Loucy (cell line): ENCODE measurements at regions not wholly inside any gene's neighbourhood (a gene's known extent, or its start where the extent isn't known, plus 50 kb on each side); places are given as distances from the start of the nearest gene placed in this dataset.
"Not testable (repeated sequence)": the region's sequence is repeated elsewhere in the genome, so short reads cannot be mapped to it uniquely, and the experiment has no call there.

ENCODE experiments used
- H2AFZ ChIP-seq: fragments of 200-600 bp; sonication (generic); 2 replicates; pipeline ENCODE4 v1.6.0; 2016; ENCODE audit warnings: antibody characterized with exemption, mild to moderate bottlenecking, low read length, moderate library complexity
- H3F3A ChIP-seq: fragments of 200-600 bp; 2 replicates; pipeline ENCODE4 v1.6.0; 2016; ENCODE audit warnings: antibody characterized with exemption, low read depth, mild to moderate bottlenecking
- H3K27me3 ChIP-seq: fragments of 200-600 bp; sonication (generic); 2 replicates; pipeline ENCODE4 v1.6.1; 2014; ENCODE audit warnings: low read length, mild to moderate bottlenecking; ENCODE audit not compliant: insufficient read depth, poor library complexity, severe bottlenecking
- H3K36me3 ChIP-seq: fragments of 200-600 bp; sonication (generic); 2 replicates; pipeline ENCODE4 v1.6.1; 2016; ENCODE audit warnings: low read length; ENCODE audit not compliant: insufficient read depth
- H3K4me1 ChIP-seq: fragments of 200-600 bp; sonication (generic); 2 replicates; pipeline ENCODE4 v1.5.1; 2014; ENCODE audit warnings: low read length, mild to moderate bottlenecking; ENCODE audit not compliant: insufficient read depth, poor library complexity, severe bottlenecking
- H3K4me2 ChIP-seq: fragments of 200-600 bp; sonication (generic); 2 replicates; pipeline ENCODE4 v1.6.0; 2014; ENCODE audit warnings: antibody characterized with exemption, low read length, low read depth, mild to moderate bottlenecking; ENCODE audit not compliant: poor library complexity, severe bottlenecking
- H3K4me3 ChIP-seq: fragments of 200-600 bp; sonication (generic); 2 replicates; pipeline ENCODE4 v1.5.1; 2014; ENCODE audit warnings: low read length, mild to moderate bottlenecking, mixed read lengths; ENCODE audit not compliant: poor library complexity, severe bottlenecking
- H3K79me2 ChIP-seq: fragments of 200-600 bp; sonication (generic); 2 replicates; pipeline ENCODE4 v1.6.1; 2014; ENCODE audit warnings: low read length; ENCODE audit not compliant: insufficient read depth
- H3K9ac ChIP-seq: fragments of 200-600 bp; sonication (generic); 2 replicates; pipeline ENCODE4 v1.6.0; 2014; ENCODE audit warnings: mild to moderate bottlenecking, low read depth, low read length, moderate library complexity; ENCODE audit not compliant: poor library complexity, severe bottlenecking
- H3K9me2 ChIP-seq: fragments of 200-600 bp; sonication (generic); replicated peaks from 2 replicates; pipeline ENCODE4 v1.6.1; 2016; ENCODE audit warnings: low read depth, low read length, mixed read lengths
- H3K9me3 ChIP-seq: fragments of 200-600 bp; sonication (generic); 2 replicates; pipeline ENCODE4 v1.6.1; 2014; ENCODE audit warnings: mild to moderate bottlenecking, antibody characterized with exemption, low read length, low read depth; ENCODE audit not compliant: insufficient read depth
- H4K20me1 ChIP-seq: fragments of 200-600 bp; sonication (generic); 2 replicates; pipeline ENCODE4 v1.6.0; 2014; ENCODE audit warnings: antibody characterized with exemption, low read length, mild to moderate bottlenecking; ENCODE audit not compliant: insufficient read depth, poor library complexity, severe bottlenecking

DNA sequence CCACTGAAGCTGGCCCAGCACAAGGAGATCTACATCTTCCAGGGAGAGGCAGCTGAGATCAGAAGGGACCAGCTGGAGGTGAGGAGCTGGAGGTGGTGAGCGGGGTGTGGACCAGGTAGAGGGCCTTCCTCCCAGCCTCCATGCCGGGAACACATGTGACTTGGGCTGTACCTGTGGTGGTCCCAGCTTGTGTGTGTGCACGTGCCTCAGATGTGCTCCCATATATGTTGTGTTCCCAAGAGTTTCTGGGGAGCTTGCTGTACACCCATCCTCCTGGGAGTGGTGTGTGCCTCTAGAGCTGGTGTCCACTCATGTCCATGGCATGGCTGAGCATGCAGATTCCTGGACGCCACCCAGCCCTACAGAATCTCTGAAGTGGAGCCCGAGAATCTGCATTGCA lies 183.7 kb upstream of the AKAP13 start:
- not testable (repeated sequence) for H3K9me2 ChIP-seq, H3K9me3 ChIP-seq, H3K27me3 ChIP-seq, H3K4me2 ChIP-seq, H3K4me3 ChIP-seq, H4K20me1 ChIP-seq, H3K36me3 ChIP-seq, H3K9ac ChIP-seq, H2AFZ ChIP-seq, H3K4me1 ChIP-seq, H3F3A ChIP-seq, H3K79me2 ChIP-seq

DNA sequence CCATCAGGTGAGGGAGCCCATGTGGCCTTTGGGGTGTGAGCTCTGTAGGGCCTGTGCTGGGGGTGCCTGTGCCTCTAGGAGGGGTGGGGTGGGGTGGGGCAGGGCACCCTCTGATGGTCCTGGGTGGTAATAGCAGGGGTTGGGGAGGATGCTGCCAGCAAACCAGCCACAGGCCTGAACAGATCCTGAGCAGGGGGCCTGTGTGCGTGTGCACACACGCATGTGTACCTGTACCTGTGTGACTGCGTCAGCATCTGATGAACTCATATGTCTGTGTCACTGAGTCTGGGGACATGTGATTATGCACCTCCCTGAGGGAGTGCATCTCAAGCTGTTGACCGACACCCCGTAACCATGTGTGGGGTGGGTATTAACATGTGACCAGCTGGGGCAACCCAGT lies 182.8 kb upstream of the AKAP13 start:
- H3F3A ChIP-seq, H3K9ac ChIP-seq, H3K36me3 ChIP-seq, H3K4me3 ChIP-seq, H3K9me3 ChIP-seq, H3K27me3 ChIP-seq, H3K4me1 ChIP-seq, H4K20me1 ChIP-seq, H3K79me2 ChIP-seq, H3K9me2 ChIP-seq, H3K4me2 ChIP-seq, H2AFZ ChIP-seq: not testable (repeated sequence)

- H4K20me1 ChIP-seq, H2AFZ ChIP-seq, H3K4me1 ChIP-seq, H3K9me3 ChIP-seq, H3F3A ChIP-seq, H3K4me2 ChIP-seq, H3K36me3 ChIP-seq, H3K27me3 ChIP-seq, H3K79me2 ChIP-seq, H3K9me2 ChIP-seq, H3K9ac ChIP-seq, H3K4me3 ChIP-seq: not testable (repeated sequence)
Measured at GRCh38 chr15:85198432-85198831, 182.0 kb upstream of the AKAP13 start.

- H3K9ac ChIP-seq, H3K4me3 ChIP-seq, H3K27me3 ChIP-seq, H3K4me1 ChIP-seq, H3F3A ChIP-seq, H3K79me2 ChIP-seq, H2AFZ ChIP-seq, H3K4me2 ChIP-seq, H4K20me1 ChIP-seq, H3K9me2 ChIP-seq, H3K36me3 ChIP-seq, H3K9me3 ChIP-seq: not testable (repeated sequence)
Measured at GRCh38 chr15:85200215-85200614, 180.2 kb upstream of the AKAP13 start.

GRCh38 chr15:85201118-85201793 lies 179.1 kb upstream of the AKAP13 start:
- H3K4me2 ChIP-seq, H3K4me3 ChIP-seq, H3K27me3 ChIP-seq, H3K9me3 ChIP-seq, H2AFZ ChIP-seq, H3K9ac ChIP-seq, H3K9me2 ChIP-seq, H4K20me1 ChIP-seq, H3K4me1 ChIP-seq, H3F3A ChIP-seq, H3K79me2 ChIP-seq, H3K36me3 ChIP-seq: not testable (repeated sequence)

GRCh38 chr15:85204481-85204880 lies 175.9 kb upstream of the AKAP13 start:
- not testable (repeated sequence) for H3F3A ChIP-seq, H3K9me2 ChIP-seq, H3K9me3 ChIP-seq, H3K9ac ChIP-seq, H3K4me1 ChIP-seq, H3K4me2 ChIP-seq, H4K20me1 ChIP-seq, H3K79me2 ChIP-seq, H2AFZ ChIP-seq, H3K27me3 ChIP-seq, H3K36me3 ChIP-seq, H3K4me3 ChIP-seq

- not testable (repeated sequence) for H3K4me2 ChIP-seq, H3K27me3 ChIP-seq, H3K9me3 ChIP-seq, H3F3A ChIP-seq, H3K4me1 ChIP-seq, H3K36me3 ChIP-seq, H4K20me1 ChIP-seq, H3K9ac ChIP-seq, H3K79me2 ChIP-seq, H3K9me2 ChIP-seq, H2AFZ ChIP-seq
- peak overlapping the region; percentile 62 for H3K4me3 ChIP-seq
Measured at GRCh38 chr15:85233791-85234325, 146.5 kb upstream of the AKAP13 start.
